Mesendoderm (in vitro differentiated cells): ENCODE measurements at regions not wholly inside any gene's neighbourhood (a gene's known extent, or its start where the extent isn't known, plus 50 kb on each side); places are given as distances from the start of the nearest gene placed in this dataset. TPM values are rescaled to one million over a fixed set of nuclear protein-coding genes. Genes with fewer than 3 reads are reported as not detected.

Source experiments
- small RNA-seq: library from polyadenylated mRNA; stranded (forward); fragments of <200 nt; extraction: miRNeasy Mini kit (QIAGEN cat#:217004); gene quantifications from one replicate; pipeline ENCODE3, GENCODE V24; 2013; ENCODE audit not compliant: insufficient read depth

Small RNA genes in the stretch of these regions (small RNA-seq; reads per million reads assigned to genes)
- not detected for gene EIF4A1P12
- gene MIR3171: not detected
- gene MIR4307: not detected
